Pancreas (tissue), 10 donors: ENCODE measurements at regions not wholly inside any gene's neighbourhood (a gene's known extent, or its start where the extent isn't known, plus 50 kb on each side); places are given as distances from the start of the nearest gene placed in this dataset.

Experiments
- ATAC-seq, 4 donors: fragments of 200-7000 bp; cut with Tn5 transposase; one replicate each; pipeline versions ENCODE4 v1.8.0 to v1.9.1; 2020; ENCODE audit warnings: mild to moderate bottlenecking in 4 of 4, moderate library complexity in 4 of 4
- DNase-seq, 6 donors: peaks; one replicate each; pipeline ENCODE4 v3.0.0-alpha.2; 2020
- FAIRE-seq: peaks from 2 replicates; lab custom pipeline; 2012; peaks lifted over from hg19 to GRCh38; lab: Jason Lieb, UNC
- H3K27ac ChIP-seq, 4 donors: fragments of 200-600 bp; sonication (generic); 1 replicate in 3 of 4; 2 replicates in 1 of 4; pipeline versions ENCODE4 v1.5.0 to v1.8.0; 2020
- H3K27me3 ChIP-seq, 4 donors: fragments of 200-600 bp; one replicate each; pipeline ENCODE4 v1.8.0; 2021
- H3K36me3 ChIP-seq, 3 donors: fragments of 200-600 bp; sonication (generic) in 1 of 3; one replicate each; pipeline versions ENCODE4 v1.5.0 to v1.8.0; 2020 to 2021
- H3K4me1 ChIP-seq, 3 donors: fragments of 200-600 bp; one replicate each; pipeline ENCODE4 v1.8.0; 2021
- H3K4me3 ChIP-seq, 4 donors: fragments of 200-600 bp; sonication (generic) in 2 of 4; one replicate each; pipeline versions ENCODE4 v1.5.0 to v1.8.0; 2020 to 2021
- H3K9me3 ChIP-seq, 4 donors: fragments of 200-600 bp; one replicate each; pipeline ENCODE4 v1.8.0; 2021
- CTCF ChIP-seq, 4 donors: fragments of 200-600 bp; sonication (generic) in 3 of 4; IDR thresholded peaks; one replicate each; pipeline versions ENCODE4 v1.5.0 to v1.8.0; 2021; ENCODE audit warnings: antibody characterized with exemption in 4 of 4
- WGBS, 2 donors: extraction: QIAGEN DNeasy Blood & Tissue Kit; methylation state at CpG; one replicate each; pipeline ENCODE4 v1.1.7; 2013; 5-methylcytosine and 5-hydroxymethylcytosine counted together
- intact Hi-C, 3 donors: fragments of 100-400 bp; cut with DNase I; formaldehyde crosslinking; loops; one replicate each; pipeline versions ENCODE4 v1.11.1 to v1.14.2; 2022
- donor health status: healthy with polysubstance abuse.
- donor health status: DM: no; HTN: no; CAD: no; lungs with moderate emphysema.
- donor health status: DM: no; HTN: no; CAD: no.
- donor health status: control.
- donor health status: control.
- donor health status: Bipolar disorder and iron deficiency.
- donor health status: DM: yes; HTN: yes; CAD: no.
- donor health status: DM: no; HTN: no; CAD: no.
- donor health status: DM: no; HTN: no; CAD: no.
- donor health status: DM: yes; HTN: yes; CAD: no.

- TF ChIP-seq CTCF (IDR thresholded peaks at IDR 0.05), result no peak
- no peak for FAIRE-seq
- H3K4me1 ChIP-seq, result no peaks in the 10 kb centered on the region
- 72 to 83% methylated on average over 3 of the region's 3 CpGs for WGBS, 2 donors
- no peak for ATAC-seq
- intact Hi-C loops, result no loop called here
- H3K9me3 ChIP-seq, result no peaks in the 10 kb centered on the region
- H3K27ac ChIP-seq, result no peak overlapping the region
- no peak for DNase-seq
- no peaks in the 10 kb centered on the region for H3K36me3 ChIP-seq
- no peaks in the 10 kb centered on the region for H3K27me3 ChIP-seq
- H3K4me3 ChIP-seq, result no peak overlapping the region
These were observed 74.4 kb upstream of the ACP3 start for GRCh38 chr3:132242790-132243189.

GRCh38 chr3:132245552-132246142 lies 71.6 kb upstream of the ACP3 start:
- H3K27me3 ChIP-seq, result no peaks in the 10 kb centered on the region
- intact Hi-C loops, result no loop called here
- FAIRE-seq (no peak), DNase-seq (no peak), ATAC-seq (peak in 3 of 4 donors; percentile 36 to 66 (median 55))
- no peak overlapping the region for H3K4me3 ChIP-seq
- H3K36me3 ChIP-seq, result no peaks in the 10 kb centered on the region
- WGBS, 2 donors, result 36 to 43% methylated on average over 3 of the region's 3 CpGs
- no peaks in the 10 kb centered on the region for H3K9me3 ChIP-seq
- no peak for TF ChIP-seq CTCF (IDR thresholded peaks at IDR 0.05)
- H3K4me1 ChIP-seq, result no peaks in the 10 kb centered on the region
- no peak overlapping the region for H3K27ac ChIP-seq

GRCh38 chr3:132246212-132246611 lies 71.0 kb upstream of the ACP3 start:
- ATAC-seq (no peak), FAIRE-seq (no peak)

GRCh38 chr3:132247211-132247610 lies 70.0 kb upstream of the ACP3 start:
- Histone ChIP-seq H3K36me3 (no peaks in the 10 kb centered on the region), H3K4me3 (no peak overlapping the region), H3K4me1 (no peaks in the 10 kb centered on the region), H3K27me3 (no peaks in the 10 kb centered on the region), H3K9me3 (no peaks in the 10 kb centered on the region), H3K27ac (no peak overlapping the region)
- 38 to 42% methylated on average over 1 of the region's 1 CpG for WGBS, 2 donors
- intact Hi-C loops, result no loop called here
- no peak for TF ChIP-seq CTCF (IDR thresholded peaks at IDR 0.05)
- no peak for FAIRE-seq
- no peak for ATAC-seq
- no peak for DNase-seq

More at GRCh38 chr3:132246212-132246611, 71.0 kb upstream of the ACP3 start:
- no peak for DNase-seq
- intact Hi-C loops, result no loop called here
- Histone ChIP-seq H3K4me3 (no peak overlapping the region), H3K36me3 (no peaks in the 10 kb centered on the region), H3K27me3 (no peaks in the 10 kb centered on the region), H3K9me3 (no peaks in the 10 kb centered on the region), H3K4me1 (no peaks in the 10 kb centered on the region), H3K27ac (no peak overlapping the region)
- no peak for TF ChIP-seq CTCF (IDR thresholded peaks at IDR 0.05)
- WGBS, 2 donors, result 65 to 66% methylated on average over 3 of the region's 3 CpGs

- intact Hi-C loops, result no loop called here
- ATAC-seq (peak in 3 of 4 donors; percentile 47 to 81 (median 65)), DNase-seq (no peak), FAIRE-seq (no peak)
- no peaks in the 10 kb centered on the region for H3K4me1 ChIP-seq
- H3K36me3 ChIP-seq, result no peaks in the 10 kb centered on the region
- 34 to 39% methylated on average over 1 of the region's 1 CpG for WGBS, 2 donors
- no peak overlapping the region for H3K4me3 ChIP-seq
- TF ChIP-seq CTCF (IDR thresholded peaks at IDR 0.05), result no peak
- H3K27me3 ChIP-seq, result no peaks in the 10 kb centered on the region
- no peak overlapping the region for H3K27ac ChIP-seq
- no peaks in the 10 kb centered on the region for H3K9me3 ChIP-seq
These were observed 68.7 kb upstream of the ACP3 start for GRCh38 chr3:132248490-132248889.
